H9 (cell line): ENCODE measurements at regions not wholly inside any gene's neighbourhood (a gene's known extent, or its start where the extent isn't known, plus 50 kb on each side); places are given as distances from the start of the nearest gene placed in this dataset.

Experiments
- DNase-seq: peaks from one replicate; pipeline ENCODE4 v3.0.0-alpha.2; 2017
- H2AFZ ChIP-seq: one replicate; pipeline ENCODE4 v1.6.1; 2013; ENCODE audit warnings: mild to moderate bottlenecking, low read length, control low read depth, moderate library complexity
- H2AK5ac ChIP-seq: 2 replicates; pipeline ENCODE4 v1.6.1; 2013; ENCODE audit warnings: low read length, control low read depth, mixed read lengths; ENCODE audit not compliant: insufficient read length
- H2BK120ac ChIP-seq: one replicate; pipeline ENCODE4 v1.6.1; 2013; ENCODE audit warnings: low read depth, mild to moderate bottlenecking, low read length, control low read depth, inconsistent platforms; ENCODE audit not compliant: poor library complexity, severe bottlenecking
- H2BK12ac ChIP-seq: 2 replicates; pipeline ENCODE4 v1.6.1; 2013; ENCODE audit warnings: low read length, control low read depth, mixed read lengths, low read depth; ENCODE audit not compliant: insufficient read length
- H2BK15ac ChIP-seq: 2 replicates; pipeline ENCODE4 v1.6.1; 2013; ENCODE audit warnings: low read depth, low read length, control low read depth
- H2BK20ac ChIP-seq: one replicate; pipeline ENCODE4 v1.6.1; 2013; ENCODE audit warnings: low read depth, mild to moderate bottlenecking, low read length, control low read depth, inconsistent platforms; ENCODE audit not compliant: poor library complexity, severe bottlenecking
- H2BK5ac ChIP-seq: 2 replicates; pipeline ENCODE4 v1.6.1; 2013; ENCODE audit warnings: low read length, control low read depth, mixed read lengths; ENCODE audit not compliant: insufficient read length
- H3K14ac ChIP-seq: 2 replicates; pipeline ENCODE4 v1.6.1; 2013; ENCODE audit warnings: low read length, control low read depth; ENCODE audit not compliant: insufficient read depth
- H3K18ac ChIP-seq: 2 replicates; pipeline ENCODE4 v1.6.1; 2013; ENCODE audit warnings: low read depth, mild to moderate bottlenecking, mixed read lengths, low read length, control low read depth; ENCODE audit not compliant: insufficient read length
- H3K23ac ChIP-seq: 2 replicates; pipeline ENCODE4 v1.6.1; 2013; ENCODE audit warnings: low read length, control low read depth, mixed read lengths, low read depth; ENCODE audit not compliant: insufficient read length
- H3K23me2 ChIP-seq: 2 replicates; pipeline ENCODE4 v1.6.1; 2013; ENCODE audit warnings: low read depth, mild to moderate bottlenecking, mixed read lengths, low read length, control low read depth; ENCODE audit not compliant: insufficient read length, poor library complexity, severe bottlenecking
- H3K27ac ChIP-seq: 2 replicates; pipeline ENCODE4 v1.5.1; 2013; ENCODE audit warnings: low read length, control low read depth, mixed read lengths, low read depth; ENCODE audit not compliant: insufficient read length
- H3K27me3 ChIP-seq: 2 replicates; pipeline ENCODE4 v1.6.1; 2013; ENCODE audit warnings: low read length, control low read depth, inconsistent platforms; ENCODE audit not compliant: insufficient read depth
- H3K4ac ChIP-seq: 2 replicates; pipeline ENCODE4 v1.6.1; 2013; ENCODE audit warnings: low read depth, mild to moderate bottlenecking, control low read depth, inconsistent platforms, low read length, moderate library complexity
- H3K4me1 ChIP-seq: 2 replicates; pipeline ENCODE4 v1.6.1; 2013; ENCODE audit warnings: low read length, control low read depth, inconsistent platforms; ENCODE audit not compliant: insufficient read depth
- H3K4me2 ChIP-seq: 2 replicates; pipeline ENCODE4 v1.6.1; 2013; ENCODE audit warnings: low read length, control low read depth, mixed read lengths; ENCODE audit not compliant: insufficient read length, insufficient read depth
- H3K56ac ChIP-seq: 2 replicates; pipeline ENCODE4 v1.6.1; 2013; ENCODE audit warnings: low read depth, mild to moderate bottlenecking, mixed read lengths, low read length, control low read depth; ENCODE audit not compliant: insufficient read length
- H3K79me1 ChIP-seq: 2 replicates; pipeline ENCODE4 v1.6.1; 2013; ENCODE audit warnings: low read depth, mild to moderate bottlenecking, moderate library complexity, low read length, control low read depth, inconsistent platforms; ENCODE audit not compliant: insufficient read depth, poor library complexity, severe bottlenecking
- H3K79me2 ChIP-seq: 2 replicates; pipeline ENCODE4 v1.6.1; 2013; ENCODE audit warnings: low read length, control low read depth, inconsistent platforms; ENCODE audit not compliant: insufficient read depth
- H3K9ac ChIP-seq: 2 replicates; pipeline ENCODE4 v1.6.1; 2013; ENCODE audit warnings: low read length, control low read depth, mixed read lengths; ENCODE audit not compliant: insufficient read length; ENCODE audit errors: extremely low read depth
- H3K9me3 ChIP-seq: one replicate; pipeline ENCODE4 v1.6.1; 2013; ENCODE audit warnings: low read depth, low read length, inconsistent platforms; ENCODE audit not compliant: control insufficient read depth
- H3T11ph ChIP-seq: one replicate; pipeline ENCODE4 v1.6.1; 2013; ENCODE audit warnings: mild to moderate bottlenecking, low read length, control low read depth, inconsistent platforms
- H4K20me1 ChIP-seq: one replicate; pipeline ENCODE4 v1.6.1; 2013; ENCODE audit not compliant: control insufficient read depth, insufficient read length, insufficient read depth
- H4K5ac ChIP-seq: 2 replicates; pipeline ENCODE4 v1.6.1; 2013; ENCODE audit warnings: low read depth, mild to moderate bottlenecking, mixed read lengths, low read length, control low read depth; ENCODE audit not compliant: insufficient read length
- H4K8ac ChIP-seq: replicated peaks from 2 replicates; pipeline ENCODE4 v1.6.1; 2013; ENCODE audit warnings: low read length, control low read depth, mixed read lengths, low read depth; ENCODE audit not compliant: insufficient read length
- H4K91ac ChIP-seq: 2 replicates; pipeline ENCODE4 v1.6.1; 2013; ENCODE audit warnings: low read depth, mild to moderate bottlenecking, moderate library complexity, mixed read lengths, low read length, control low read depth; ENCODE audit not compliant: insufficient read length
- H3K27ac Mint-ChIP-seq, 3 experiments: 2 replicates in 2 of 3; 3 replicates in 1 of 3; pipeline ENCODE4 v1.8.0; 2020 to 2021; ENCODE audit warnings: mixed read lengths in 3 of 3, mild to moderate bottlenecking in 1 of 3, moderate library complexity in 1 of 3
- H3K27me3 Mint-ChIP-seq: 2 replicates; pipeline ENCODE4 v1.8.0; 2021; ENCODE audit warnings: low read depth, mild to moderate bottlenecking, moderate library complexity, mixed read lengths
- H3K36me3 Mint-ChIP-seq, 3 experiments: 2 replicates in 2 of 3; 3 replicates in 1 of 3; pipeline ENCODE4 v1.8.0; 2020 to 2021; ENCODE audit warnings: low read depth in 3 of 3, mixed read lengths in 3 of 3; ENCODE audit not compliant: insufficient read depth in 1 of 3
- H3K4me1 Mint-ChIP-seq, 2 experiments: 2 replicates each; pipeline ENCODE4 v1.8.0; 2020; ENCODE audit warnings: mixed read lengths in 2 of 2
- H3K4me3 Mint-ChIP-seq, 2 experiments: 2 replicates in 1 of 2; 3 replicates in 1 of 2; pipeline ENCODE4 v1.8.0; 2020 to 2021; ENCODE audit warnings: mild to moderate bottlenecking in 2 of 2, mixed read lengths in 2 of 2, moderate library complexity in 1 of 2
- H3K9me3 Mint-ChIP-seq, 2 experiments: 2 replicates in 1 of 2; 3 replicates in 1 of 2; pipeline ENCODE4 v1.8.0; 2020; ENCODE audit warnings: mild to moderate bottlenecking in 2 of 2, mixed read lengths in 2 of 2, moderate library complexity in 1 of 2
- CTCF ChIP-seq: fragments of 200-600 bp; sonication (generic); conservative IDR thresholded peaks from 3 replicates; pipeline ENCODE4 v1.8.0; 2021; ENCODE audit warnings: antibody characterized with exemption, mild to moderate bottlenecking
- WGBS: extraction: QIAGEN DNeasy Blood & Tissue Kit; methylation state at CpG from one replicate; pipeline ENCODE4 v1.1.7; 2013; ENCODE audit warnings: missing lambda C conversion rate, low lambda C conversion rate, mixed read lengths; ENCODE audit not compliant: insufficient read length; ENCODE audit errors: extremely low coverage; 5-methylcytosine and 5-hydroxymethylcytosine counted together

- Histone ChIP-seq H2BK12ac (no peak overlapping the region), H3K79me2 (no peaks in the 10 kb centered on the region), H2AK5ac (no peak overlapping the region), H4K5ac (no peak overlapping the region), H3K4me1 (no peaks in the 10 kb centered on the region), H2BK20ac (no peak overlapping the region), H3K4me2 (no peak overlapping the region), H3K56ac (no peak overlapping the region), H2AFZ (no peak overlapping the region), H2BK15ac (no peak overlapping the region), H3K79me1 (no peaks in the 10 kb centered on the region), H3K18ac (no peak overlapping the region), H3K23me2 (no peaks in the 10 kb centered on the region), H3K9ac (no peak overlapping the region), H3K14ac (no peak overlapping the region), H3K4ac (no peak overlapping the region), H3K27me3 (no peaks in the 10 kb centered on the region), H4K20me1 (no peaks in the 10 kb centered on the region), H3K23ac (no peak overlapping the region), H4K91ac (no peak overlapping the region), H3K9me3 (no peaks in the 10 kb centered on the region), H2BK120ac (no peak overlapping the region), H3T11ph (no peak overlapping the region), H3K27ac (no peak overlapping the region), H4K8ac (no peak overlapping the region), H2BK5ac (no peak overlapping the region)
- no peak for TF ChIP-seq CTCF
- Mint-ChIP-seq H3K4me3 (no peak overlapping the region), H3K36me3 (no peaks in the 10 kb centered on the region; a peak in 1 of 7 replicates), H3K9me3 (peaks cover 0 to 3% of the 10 kb centered on the region in 2 experiments; a peak in 3 of 5 replicates), H3K27ac (no peak overlapping the region), H3K27me3 (peaks cover 13% of the 10 kb centered on the region), H3K4me1 (peaks cover 0 to 7% of the 10 kb centered on the region in 2 experiments; a peak in 1 of 4 replicates)
- no peak for DNase-seq
- WGBS, result no CpG with 5 or more reads among the region's 3 CpGs
Measured at GRCh38 chr15:96147267-96147666, 183.2 kb upstream of the NR2F2 start.
